NCI-H1105 treated with DMSO at 0.1 percent for 48 hours (cell line): ENCODE measurements at regions not wholly inside any gene's neighbourhood (a gene's known extent, or its start where the extent isn't known, plus 50 kb on each side); places are given as distances from the start of the nearest gene placed in this dataset.
"Not testable (repeated sequence)": the region's sequence is repeated elsewhere in the genome, so short reads cannot be mapped to it uniquely, and the experiment has no call there.

Experiments used
- DNase-seq: peaks from one replicate; lab custom pipeline; 2025; lab: John Stamatoyannopoulos, UW

- no peak for DNase-seq
Observed at GRCh38 chr20:5492937-5493336, 117.9 kb downstream of the GPCPD1 start.

GRCh38 chr20:5491455-5491854 is 119.4 kb downstream of the GPCPD1 start:
- DNase-seq, result no peak

GRCh38 chr20:5489601-5490000 is 121.2 kb downstream of the GPCPD1 start:
- DNase-seq, result no peak

- no peak for DNase-seq
Observed at GRCh38 chr20:5488823-5489222, 122.0 kb downstream of the GPCPD1 start.

GRCh38 chr20:5486377-5487054 is 124.3 kb downstream of the GPCPD1 start:
- DNase-seq, result no peak

- DNase-seq, result no peak
Observed at GRCh38 chr20:5484926-5485325, 125.9 kb downstream of the GPCPD1 start.

- DNase-seq, result no peak
Observed at GRCh38 chr20:5484346-5484745, 126.5 kb downstream of the GPCPD1 start.

GRCh38 chr20:5482791-5483190 is 128.0 kb downstream of the GPCPD1 start:
- peak; percentile 9 for DNase-seq

GRCh38 chr20:5481872-5482271 is 128.9 kb downstream of the GPCPD1 start:
- DNase-seq, result no peak

GRCh38 chr20:5480824-5481600 is 129.8 kb downstream of the GPCPD1 start:
- DNase-seq, result peak; percentile 93

GRCh38 chr20:5474646-5475550 is 135.9 kb downstream of the GPCPD1 start:
- no peak for DNase-seq

GRCh38 chr20:5471866-5472265 is 138.9 kb downstream of the GPCPD1 start:
- not testable (repeated sequence) for DNase-seq

- DNase-seq, result no peak
Observed at GRCh38 chr20:5471368-5471767, 139.4 kb downstream of the GPCPD1 start.

- no peak for DNase-seq
Observed at GRCh38 chr20:5470943-5471342, 139.9 kb downstream of the GPCPD1 start.

- DNase-seq, result no peak
Observed at GRCh38 chr20:5470458-5470857, 140.3 kb downstream of the GPCPD1 start.

- DNase-seq, result no peak
Observed at GRCh38 chr20:5469111-5469510, 141.7 kb downstream of the GPCPD1 start.

GRCh38 chr20:5467086-5467485 is 143.7 kb downstream of the GPCPD1 start:
- DNase-seq, result no peak

- no peak for DNase-seq
Observed at GRCh38 chr20:5465604-5465927, 145.2 kb downstream of the GPCPD1 start.

- DNase-seq, result no peak
Observed at GRCh38 chr20:5464901-5465603, 145.8 kb downstream of the GPCPD1 start.

- no peak for DNase-seq
Observed at GRCh38 chr20:5463007-5463686, 146.4 kb upstream of the PROKR2 start.

- DNase-seq, result not testable (repeated sequence)
Observed at GRCh38 chr20:5453745-5454144, 137.0 kb upstream of the PROKR2 start.
